HG03280 (cell line): ENCODE measurements at regions not wholly inside any gene's neighbourhood (a gene's known extent, or its start where the extent isn't known, plus 50 kb on each side); places are given as distances from the start of the nearest gene placed in this dataset.

Experiments
- ATAC-seq: cut with Tn5 transposase; IDR thresholded peaks from one replicate; pipeline ENCODE4 v1.9.1; 2021; ENCODE audit warnings: mild to moderate bottlenecking, moderate library complexity; ENCODE audit not compliant: unreplicated experiment

GRCh38 chr3:5426094-5426883, 238.8 kb downstream of the EDEM1 start:
- ATAC-seq: peak; percentile 42

- no peak for ATAC-seq
Measured at GRCh38 chr3:5427021-5427420, 239.5 kb downstream of the EDEM1 start.

GRCh38 chr3:5427938-5428337, 240.4 kb downstream of the EDEM1 start:
- no peak for ATAC-seq

GRCh38 chr3:5428607-5429516, 241.4 kb downstream of the EDEM1 start:
- ATAC-seq: peak; percentile 87

- no peak for ATAC-seq
Measured at GRCh38 chr3:5429517-5429890, 242.0 kb downstream of the EDEM1 start.

GRCh38 chr3:5430701-5431100, 243.2 kb downstream of the EDEM1 start:
- ATAC-seq: no peak

- ATAC-seq: no peak
Measured at GRCh38 chr3:5431146-5431545, 243.6 kb downstream of the EDEM1 start.

GRCh38 chr3:5431811-5432378, 244.4 kb downstream of the EDEM1 start:
- no peak for ATAC-seq

- ATAC-seq: no peak
Measured at GRCh38 chr3:5437296-5437782, 249.8 kb downstream of the EDEM1 start.

- ATAC-seq: no peak
Measured at GRCh38 chr3:5437783-5438323, 250.3 kb downstream of the EDEM1 start.

- ATAC-seq: no peak
Measured at GRCh38 chr3:5441401-5441800, 253.9 kb downstream of the EDEM1 start.

GRCh38 chr3:5442106-5442785, 254.7 kb downstream of the EDEM1 start:
- ATAC-seq: no peak

- ATAC-seq: no peak
Measured at GRCh38 chr3:5442786-5443138, 255.3 kb downstream of the EDEM1 start.

GRCh38 chr3:5444253-5444652, 256.7 kb downstream of the EDEM1 start:
- ATAC-seq: no peak

GRCh38 chr3:5445676-5446201, 258.2 kb downstream of the EDEM1 start:
- no peak for ATAC-seq

GRCh38 chr3:5448246-5448645, 260.7 kb downstream of the EDEM1 start:
- no peak for ATAC-seq

GRCh38 chr3:5448816-5449215, 261.3 kb downstream of the EDEM1 start:
- no peak for ATAC-seq

GRCh38 chr3:5456199-5456598, 268.7 kb downstream of the EDEM1 start:
- no peak for ATAC-seq

- no peak for ATAC-seq
Measured at GRCh38 chr3:5458526-5458925, 271.0 kb downstream of the EDEM1 start.

GRCh38 chr3:5462086-5462485, 274.6 kb downstream of the EDEM1 start:
- ATAC-seq: no peak

- no peak for ATAC-seq
Measured at GRCh38 chr3:5463991-5464390, 276.5 kb downstream of the EDEM1 start.
